HG03039 (cell line): ENCODE measurements at regions not wholly inside any gene's neighbourhood (a gene's known extent, or its start where the extent isn't known, plus 50 kb on each side); places are given as distances from the start of the nearest gene placed in this dataset.

Experiments
- ATAC-seq: cut with Tn5 transposase; IDR thresholded peaks from one replicate; pipeline ENCODE4 v1.9.1; 2021; ENCODE audit warnings: mild to moderate bottlenecking, moderate library complexity; ENCODE audit not compliant: unreplicated experiment

DNA sequence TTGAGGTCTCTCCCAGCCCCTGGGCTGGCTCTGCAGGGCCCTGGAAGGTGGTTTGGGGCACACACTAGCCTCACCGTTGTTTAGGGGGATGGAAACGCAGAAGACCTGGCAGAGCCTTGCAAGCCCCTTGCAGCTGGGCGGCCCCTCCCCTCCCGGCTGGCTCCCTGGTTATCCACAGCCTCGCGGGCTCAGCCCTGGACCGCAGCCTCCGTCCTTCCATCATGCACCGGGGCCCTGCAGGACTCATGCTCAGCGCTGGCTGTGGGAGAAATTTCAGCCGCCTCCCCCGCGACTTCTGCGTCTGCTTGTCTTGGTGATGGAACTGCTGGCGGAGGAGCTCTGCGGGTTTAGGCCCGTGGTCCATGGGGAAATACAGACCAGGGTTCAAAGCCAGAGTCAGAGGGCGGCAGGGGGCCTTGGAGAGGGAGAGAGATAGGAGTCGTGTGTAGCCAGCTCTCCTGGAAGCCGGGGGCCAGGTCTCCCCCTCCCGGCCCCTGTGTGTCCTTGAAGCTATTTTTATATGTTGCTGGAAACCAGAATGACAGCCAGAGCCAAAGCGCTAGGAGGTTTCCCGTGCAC, 75.8 kb upstream of the IER5L start:
- no peak for ATAC-seq

DNA sequence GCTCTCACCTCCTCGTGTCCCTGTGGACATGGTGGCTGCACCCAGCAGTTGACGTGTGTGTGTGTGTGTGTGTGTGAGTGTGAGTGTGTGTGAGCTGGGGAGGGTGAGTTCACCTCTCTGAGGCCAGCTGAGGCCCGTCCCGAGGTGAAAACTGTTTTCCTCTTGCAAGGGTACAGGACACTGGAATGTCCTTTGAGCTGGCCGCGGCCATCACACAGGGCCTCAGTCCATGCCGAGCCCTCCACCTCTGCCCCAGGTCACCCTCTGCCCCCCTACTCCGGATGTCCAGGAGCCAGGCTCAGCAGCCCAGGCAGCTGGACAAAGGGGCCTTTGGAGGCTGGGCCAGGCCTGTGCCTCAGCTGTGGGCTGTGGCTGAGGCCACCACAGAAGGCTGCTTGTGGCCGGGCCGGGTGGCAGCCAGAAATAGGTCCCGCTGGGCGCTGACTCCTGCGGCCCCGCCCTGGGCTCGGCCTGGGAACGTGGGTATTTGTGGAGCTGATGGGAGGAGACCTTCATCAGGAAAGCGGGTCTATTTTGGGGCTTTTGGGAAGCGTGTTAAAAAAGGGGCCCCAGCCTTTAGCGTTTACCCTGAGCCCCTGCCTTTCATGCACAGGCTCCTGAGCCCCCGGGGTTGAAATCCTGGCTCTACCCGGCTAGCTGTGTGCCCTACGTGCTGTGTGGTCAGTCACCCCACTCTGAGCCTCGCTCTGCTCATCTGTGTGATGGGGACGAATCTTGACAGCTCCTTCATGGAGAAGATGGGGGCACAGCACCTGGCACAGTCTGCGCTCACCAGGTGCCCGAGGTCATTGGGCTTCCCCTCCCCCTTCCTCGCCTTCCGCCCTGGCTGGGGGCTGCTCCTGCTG, 75.1 kb upstream of the IER5L start:
- ATAC-seq: no peak

DNA sequence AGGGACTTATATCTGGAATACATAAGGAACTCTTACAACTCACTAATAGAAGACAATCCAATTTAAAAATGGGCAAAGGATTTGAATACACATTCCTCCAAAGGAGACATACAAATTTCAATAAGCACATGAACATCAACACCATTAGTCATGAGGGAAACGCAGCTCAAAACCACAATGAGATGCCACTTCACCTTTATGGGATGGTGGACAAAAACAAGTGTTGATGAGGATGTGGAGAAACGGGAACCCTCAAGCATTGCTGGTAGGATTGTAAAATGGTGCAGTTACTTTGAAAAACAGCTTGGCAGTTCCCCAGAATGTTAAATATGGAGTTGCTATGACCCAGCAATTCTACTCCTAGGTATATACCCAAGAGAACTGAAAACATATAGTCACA, 72.7 kb upstream of the IER5L start:
- ATAC-seq: no peak

DNA sequence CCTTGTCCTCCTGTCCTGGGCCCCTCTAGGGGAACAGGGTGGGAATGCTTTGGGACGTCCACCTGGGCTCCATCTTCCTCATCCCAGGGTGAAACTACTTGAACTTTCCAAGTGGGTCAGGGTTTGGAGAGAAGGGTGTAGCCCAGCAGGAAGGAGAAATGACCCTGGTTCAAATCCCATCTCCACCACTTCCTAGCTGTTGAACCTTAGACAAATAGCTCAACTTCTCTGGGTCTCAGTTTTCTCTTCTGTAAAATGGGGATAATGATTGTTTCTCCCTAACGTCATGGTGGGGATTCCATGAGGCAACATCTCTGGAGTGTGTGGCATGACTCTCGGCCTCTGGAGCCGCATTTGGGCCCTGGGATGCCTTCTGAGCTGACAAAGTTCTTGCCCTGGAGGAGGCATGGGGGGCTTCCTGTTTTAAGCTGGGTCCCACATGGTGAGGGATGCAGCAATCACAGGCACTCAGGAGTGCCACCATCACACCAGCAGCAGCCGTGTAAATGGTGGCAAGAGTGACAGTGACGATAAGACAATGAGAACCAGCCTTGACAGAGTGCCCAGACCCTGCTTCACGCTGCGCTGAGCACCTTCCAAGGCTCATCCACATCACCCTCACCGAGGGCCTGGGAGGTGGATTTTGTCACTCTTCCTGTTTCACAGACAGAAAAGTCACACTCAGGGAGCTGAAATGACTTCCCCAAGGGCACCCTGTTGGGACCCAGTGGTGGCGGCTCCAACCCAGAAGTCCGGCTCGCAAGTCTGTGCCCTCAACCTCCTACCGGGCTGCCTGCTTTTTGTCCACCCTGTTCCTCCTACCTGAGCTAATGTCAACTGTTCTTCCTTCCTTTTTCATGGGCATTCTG, 69.5 kb upstream of the IER5L start:
- no peak for ATAC-seq

DNA sequence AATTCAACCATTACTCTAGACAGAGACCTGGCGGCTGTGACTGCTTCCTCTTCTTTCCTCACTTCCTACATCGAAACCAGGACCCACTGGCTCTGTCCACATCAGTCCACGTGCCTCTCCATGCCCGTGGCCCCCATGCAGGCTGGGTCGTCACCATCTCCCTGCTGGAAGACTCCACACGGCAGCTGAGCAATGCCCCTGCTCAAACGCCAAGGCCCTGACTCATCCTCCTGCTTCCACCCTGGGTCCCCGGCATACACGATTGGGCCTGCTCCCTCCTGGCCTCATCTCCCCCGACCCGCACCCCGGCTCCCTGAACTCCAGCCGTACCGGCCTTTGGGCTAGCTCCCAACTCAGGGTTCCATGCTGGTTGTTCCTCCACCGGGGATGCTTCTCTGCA, 67.2 kb upstream of the IER5L start:
- ATAC-seq: no peak

DNA sequence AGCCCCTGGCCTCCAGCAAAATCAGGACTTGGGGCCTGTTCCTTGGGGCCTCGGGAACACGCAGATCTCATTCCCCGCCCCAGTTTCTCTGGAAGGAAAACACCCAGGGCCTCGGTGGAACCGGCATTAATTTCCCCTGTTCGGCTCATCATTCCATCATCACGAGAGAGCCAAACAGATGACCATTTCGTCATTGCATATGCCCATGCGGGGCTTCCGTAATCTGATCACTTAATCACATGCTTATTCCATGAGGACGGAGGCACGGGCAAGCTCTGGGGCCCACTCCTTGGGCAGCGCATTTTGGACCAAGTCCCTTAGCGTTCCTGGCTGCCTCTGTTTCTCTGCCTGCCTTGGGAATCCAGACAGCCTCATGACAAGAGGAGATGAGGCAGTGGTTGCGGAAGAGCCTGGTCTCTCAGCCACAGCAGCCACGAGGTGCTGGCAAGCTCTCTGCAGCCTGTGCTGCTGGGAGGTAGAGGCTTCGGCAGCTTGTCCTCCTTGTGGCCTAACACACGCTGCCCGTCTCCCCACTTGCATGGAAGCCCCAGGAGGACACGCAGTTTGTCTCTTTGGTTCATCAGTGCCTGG, 65.0 kb upstream of the IER5L start:
- no peak for ATAC-seq

DNA sequence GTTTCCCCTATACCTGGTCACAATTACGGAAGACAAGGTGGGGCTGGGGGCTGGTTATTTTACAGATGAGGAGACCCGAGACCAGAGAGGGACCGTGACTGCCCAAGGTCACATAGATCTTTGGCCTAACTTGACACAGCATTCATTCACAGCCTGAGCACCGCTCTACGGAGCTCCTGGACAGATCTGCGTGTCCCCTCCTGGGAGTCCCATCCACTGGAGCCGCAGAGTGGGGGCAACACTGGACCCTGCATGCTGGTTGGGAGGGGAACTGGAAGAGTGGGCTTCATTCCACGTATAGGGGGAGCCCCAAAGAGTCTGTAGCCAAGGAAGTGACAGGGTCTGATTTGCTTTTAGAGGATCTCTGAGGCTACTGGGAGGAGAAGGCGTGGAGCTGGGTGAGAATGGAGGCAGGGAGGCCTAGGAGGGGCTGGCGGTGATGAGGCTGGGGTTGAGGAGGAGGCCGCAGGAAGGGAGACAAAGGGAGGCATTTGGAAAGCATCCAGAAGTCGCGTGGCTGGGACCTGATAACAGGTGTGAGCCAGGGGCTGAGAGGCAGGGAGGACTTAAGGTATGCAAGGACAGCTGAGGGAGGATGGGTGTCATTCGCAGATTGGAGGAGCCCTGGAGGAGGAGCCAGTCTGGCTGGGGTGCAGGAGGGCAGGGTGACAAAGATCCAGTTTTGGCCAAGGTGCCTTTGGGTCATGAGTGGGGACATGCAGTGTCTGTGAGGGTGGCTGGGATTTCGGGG, 64.3 kb upstream of the IER5L start:
- ATAC-seq: no peak

DNA sequence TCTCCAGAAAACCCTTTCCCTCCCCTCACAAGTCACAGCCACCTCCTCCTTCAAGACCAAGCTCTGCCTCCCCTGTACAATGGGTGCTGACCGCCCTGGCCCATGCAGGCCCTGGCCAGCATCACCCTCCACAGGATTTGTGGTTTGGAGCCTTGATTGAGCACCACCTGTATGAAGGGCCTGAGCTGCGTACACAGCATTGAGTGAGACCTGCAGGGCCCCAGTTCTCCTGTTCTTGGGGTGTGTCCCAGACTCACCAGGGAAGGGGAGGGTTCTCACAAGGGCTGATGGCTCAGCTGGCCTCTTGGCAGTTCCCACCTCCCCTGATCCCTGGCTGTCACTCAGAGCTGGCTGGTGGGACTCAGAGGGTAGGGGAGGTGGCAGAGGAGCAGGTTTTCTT, 63.7 kb upstream of the IER5L start:
- ATAC-seq: no peak

DNA sequence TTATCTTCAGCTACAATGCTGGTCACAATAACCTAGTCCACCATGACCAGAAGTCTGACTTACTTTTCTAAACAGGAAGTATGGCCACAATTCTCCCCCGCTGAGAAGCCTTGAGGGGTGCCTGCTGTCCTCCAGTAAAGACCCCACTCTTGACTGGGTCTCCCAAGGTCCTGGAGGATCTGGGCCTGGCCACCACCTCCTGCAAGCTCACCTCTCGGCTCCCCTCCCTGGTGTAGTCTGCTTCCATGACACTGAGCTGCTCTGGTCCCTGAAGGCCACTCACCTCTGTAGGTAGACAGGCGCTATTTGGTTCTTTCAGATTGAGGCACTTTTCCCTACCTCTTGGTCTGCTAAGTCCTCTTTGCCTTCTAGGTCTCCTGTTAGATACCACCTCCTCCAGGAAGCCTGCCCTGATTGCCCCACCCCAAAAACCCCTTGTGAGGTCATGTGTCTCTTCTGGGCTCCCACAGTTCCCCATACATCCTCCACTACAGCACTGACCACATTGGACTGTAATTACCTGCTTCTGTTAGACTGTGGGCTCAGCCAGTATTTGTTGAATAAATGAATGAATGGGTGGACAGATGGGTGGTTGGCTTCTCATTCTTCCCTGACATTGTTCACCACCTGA, 62.6 kb upstream of the IER5L start:
- no peak for ATAC-seq

DNA sequence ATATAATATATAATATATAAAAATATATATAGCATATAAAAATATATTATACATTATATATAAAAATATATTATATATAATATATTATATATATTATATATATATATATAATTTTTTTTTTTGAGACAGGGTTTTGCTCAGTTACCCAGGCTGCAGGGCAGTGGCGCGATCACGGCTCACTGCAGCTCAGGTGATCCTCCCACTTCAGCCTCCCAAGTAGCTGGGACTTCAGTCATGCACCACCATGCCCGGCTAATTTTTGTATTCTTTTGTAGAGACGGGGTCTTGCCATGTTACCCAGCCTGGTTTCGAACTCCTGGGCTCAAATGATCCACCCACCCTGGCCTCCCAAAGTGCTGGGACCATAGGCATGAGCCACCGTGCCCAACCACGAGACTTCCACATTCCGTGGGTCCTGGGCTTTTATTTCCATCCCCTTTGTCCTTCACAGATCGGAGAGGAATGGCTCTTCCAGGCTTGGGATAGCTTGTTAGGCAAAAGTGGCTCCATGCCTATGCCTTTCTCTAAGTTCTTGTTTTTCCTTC, 62.0 kb upstream of the IER5L start:
- ATAC-seq: no peak

DNA sequence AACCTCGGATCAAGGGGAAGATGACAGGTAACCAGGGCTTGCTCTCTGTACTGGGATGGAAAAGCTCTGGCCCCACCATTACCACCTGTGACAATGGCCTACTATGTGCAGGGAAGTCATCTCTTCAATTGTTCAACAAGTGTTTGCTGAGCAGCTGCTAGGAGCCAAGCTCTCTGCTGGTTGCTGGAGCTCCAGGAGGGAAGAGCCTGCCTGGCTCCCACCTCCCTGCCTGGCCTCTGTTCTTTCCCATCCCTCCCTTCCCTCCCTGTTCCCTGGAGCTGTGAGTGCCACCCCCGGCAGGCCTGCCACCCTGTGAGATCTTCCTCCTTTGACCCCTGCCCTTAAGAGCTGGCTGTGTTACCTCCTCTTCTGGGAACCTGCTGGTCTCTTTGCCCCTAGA, 59.7 kb upstream of the IER5L start:
- ATAC-seq: no peak

DNA sequence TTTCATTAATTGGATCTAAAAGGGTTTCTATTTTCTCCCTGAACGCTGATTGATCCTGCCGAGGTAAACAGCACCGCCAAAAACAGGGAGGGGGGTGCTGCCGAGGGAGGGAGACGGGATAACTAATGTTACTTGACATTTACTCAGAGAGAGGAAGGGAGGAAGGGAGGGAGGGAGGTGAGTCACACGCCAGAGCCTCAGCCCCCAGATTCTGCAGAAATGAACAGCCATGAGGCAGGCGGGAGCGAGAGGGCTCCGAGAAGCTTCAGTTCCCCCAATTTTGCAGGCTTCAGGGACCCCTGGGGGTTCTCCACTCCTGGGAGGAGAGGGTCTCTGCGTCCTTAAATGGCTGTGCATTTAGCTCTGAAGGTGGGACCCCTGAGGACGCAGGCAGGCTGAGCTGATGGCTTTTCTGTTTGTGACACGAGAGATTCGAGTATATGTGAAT, 59.1 kb upstream of the IER5L start:
- ATAC-seq: no peak

DNA sequence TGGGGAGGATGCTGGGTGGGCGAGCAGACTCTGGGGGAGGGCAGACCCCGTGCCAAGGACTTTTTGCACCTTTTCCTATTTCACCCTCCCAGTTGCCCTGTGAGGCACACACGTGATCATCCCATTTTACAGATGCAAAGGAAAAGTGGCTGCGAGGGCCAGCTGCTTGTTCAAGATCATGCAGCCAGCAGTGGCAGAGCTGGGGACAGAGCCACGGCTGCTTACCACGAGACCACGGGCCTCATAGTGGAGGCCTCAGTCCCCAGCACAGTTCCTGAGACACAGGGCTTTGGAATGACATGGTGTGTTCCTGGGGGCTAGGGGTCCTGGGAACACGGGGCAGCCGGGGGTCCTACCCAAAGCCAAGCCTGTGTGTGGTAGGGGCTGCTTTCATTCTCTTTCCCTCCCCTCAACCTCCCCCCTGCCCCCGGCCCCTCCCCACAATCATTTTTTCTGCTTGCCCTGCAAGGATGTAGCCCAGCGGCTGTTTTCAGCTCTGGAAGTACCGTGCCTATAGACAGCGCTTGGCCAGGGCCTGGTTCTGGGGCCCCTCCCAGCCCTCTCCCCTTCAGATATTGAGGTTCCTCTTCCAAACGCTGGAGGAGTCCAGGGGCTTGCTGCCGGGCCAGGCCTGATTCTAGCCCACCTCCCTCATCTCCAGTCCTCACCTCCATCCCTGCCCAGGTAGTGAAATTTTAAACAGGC, 58.5 kb upstream of the IER5L start:
- ATAC-seq: no peak

DNA sequence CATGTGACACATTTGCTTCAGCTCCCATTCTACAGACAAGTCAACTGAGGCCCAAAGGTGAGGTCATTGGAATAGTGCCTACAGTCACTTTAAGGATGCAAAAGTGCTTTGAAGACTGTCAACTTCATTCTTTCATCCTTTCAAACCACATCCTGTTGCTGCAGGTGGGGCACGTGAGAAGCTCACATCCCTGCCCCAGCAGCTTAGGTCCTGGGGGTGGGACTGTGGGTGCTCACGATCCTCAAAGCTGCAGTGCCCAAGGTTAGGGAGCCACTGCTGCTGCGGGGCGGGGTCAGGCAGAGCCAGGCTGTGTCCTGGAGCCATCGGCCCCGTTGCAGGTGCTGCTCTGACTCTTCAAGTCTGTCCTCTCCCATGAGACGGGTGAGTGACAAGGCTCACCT, 57.9 kb upstream of the IER5L start:
- ATAC-seq: no peak

DNA sequence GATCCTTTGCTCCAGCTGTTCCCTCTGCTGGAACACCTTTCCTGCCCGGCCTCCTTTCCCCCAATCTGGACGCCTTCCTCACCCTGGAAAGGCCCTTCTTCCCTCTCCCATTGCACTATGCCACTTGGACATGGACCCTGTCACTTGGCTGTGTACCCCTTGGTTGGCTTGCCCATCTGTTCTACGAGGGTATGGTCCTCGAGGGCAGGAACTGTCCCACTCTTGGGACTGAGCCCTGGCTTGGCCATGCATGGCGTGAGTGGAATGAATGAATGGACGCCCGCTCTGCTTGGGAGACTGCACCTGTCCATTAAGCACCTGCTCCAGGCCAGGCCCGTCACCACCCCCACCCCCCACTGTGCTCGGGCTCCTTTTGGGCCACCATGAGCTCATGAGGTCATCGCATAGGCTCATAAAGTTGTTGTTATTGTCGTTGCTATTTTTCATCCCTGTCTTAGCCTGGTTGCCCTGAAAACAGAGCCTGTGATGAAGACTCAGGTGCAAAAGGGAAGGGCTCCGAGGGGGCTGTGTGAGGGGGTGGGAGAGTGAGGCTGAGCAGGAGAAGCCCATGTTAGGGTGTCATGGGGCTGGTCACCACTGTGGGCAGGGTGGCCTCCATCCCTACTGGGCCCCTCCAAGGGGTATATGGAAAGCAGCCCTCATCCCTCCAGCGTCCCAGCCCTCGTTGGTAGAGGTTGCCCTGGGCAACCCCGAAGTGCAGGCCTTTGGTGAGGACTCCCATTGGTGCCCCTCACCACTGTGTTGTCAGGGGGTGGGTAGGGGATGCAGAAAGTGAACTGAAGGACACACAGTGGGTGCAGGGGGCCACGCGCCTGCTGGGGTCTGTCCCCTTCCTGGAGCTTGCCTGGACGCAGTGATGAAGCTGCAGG, 57.2 kb upstream of the IER5L start:
- no peak for ATAC-seq

DNA sequence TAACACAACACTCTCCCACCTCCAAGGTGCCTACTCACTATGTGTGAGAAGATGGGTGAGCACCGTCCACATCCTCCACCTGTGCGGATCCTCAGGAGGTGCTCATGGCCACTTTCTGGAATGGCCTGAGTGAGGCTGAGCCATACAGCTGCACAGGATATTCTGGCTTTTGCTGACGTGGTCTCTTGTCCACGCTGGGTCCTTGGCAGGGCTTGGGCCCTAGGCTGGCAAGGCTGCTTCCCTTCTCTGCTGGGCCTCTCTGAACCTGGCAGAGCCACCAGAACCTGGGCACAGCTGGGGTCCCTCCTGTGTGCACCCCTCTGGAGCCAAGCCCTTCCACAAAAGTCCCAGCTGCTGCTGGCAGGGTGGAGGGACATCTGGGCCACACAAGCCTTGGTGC, 56.4 kb upstream of the IER5L start:
- no peak for ATAC-seq

DNA sequence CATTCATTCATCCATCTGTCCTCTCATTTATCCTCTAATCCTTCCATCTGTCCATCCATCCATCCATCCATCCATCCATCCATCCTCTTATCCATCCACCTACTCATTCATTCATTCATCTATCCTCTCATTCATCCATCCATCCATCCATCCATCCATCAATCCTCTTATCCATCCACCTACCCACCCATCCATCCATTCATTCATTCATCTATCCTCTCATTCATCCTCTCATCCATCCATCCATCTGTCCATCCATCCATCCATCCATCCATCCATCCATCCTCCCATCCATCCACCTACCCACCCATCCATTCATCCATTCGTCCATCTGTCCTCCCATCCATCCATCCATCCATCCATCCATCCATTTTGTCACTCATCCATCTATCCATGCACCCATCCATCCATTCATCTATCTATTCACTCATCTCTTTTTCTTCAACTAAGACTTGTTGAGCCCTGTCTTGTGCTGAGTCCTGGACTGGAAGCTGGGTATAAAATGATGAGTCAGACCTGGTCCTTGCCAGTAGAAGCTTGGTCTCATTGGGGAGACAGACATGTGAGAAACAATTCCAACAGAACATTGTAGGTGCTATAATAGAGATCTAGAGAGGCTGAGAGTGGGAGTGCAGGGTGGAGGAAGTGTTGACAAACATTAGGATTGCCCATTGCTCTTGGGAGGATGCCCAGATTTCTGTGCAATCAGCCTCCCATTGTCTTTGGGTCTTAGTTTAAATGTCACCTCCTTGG, 55.0 kb upstream of the IER5L start:
- ATAC-seq: no peak

DNA sequence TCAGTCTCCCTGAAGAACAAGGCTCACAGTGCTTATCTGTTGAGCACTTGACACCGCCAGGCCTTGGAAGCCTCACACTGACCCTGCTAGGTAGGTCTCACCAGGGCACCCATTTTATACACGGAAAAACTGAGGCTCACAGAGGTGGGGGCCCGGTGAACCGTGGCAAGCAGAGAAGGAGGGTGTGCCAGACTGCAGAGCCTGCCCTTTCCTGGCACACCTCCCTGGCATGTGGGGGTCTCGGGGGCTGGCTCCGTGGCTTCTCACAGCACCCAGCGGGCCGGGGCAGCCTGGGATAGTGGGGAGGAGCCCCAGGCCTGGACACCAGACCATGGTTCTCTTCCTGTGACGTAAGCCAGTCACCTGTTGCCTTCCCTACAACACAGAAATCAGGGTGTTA, 53.7 kb upstream of the IER5L start:
- ATAC-seq: no peak
